ENCODE measurements at regions not wholly inside any gene's neighbourhood (a gene's known extent, or its start where the extent isn't known, plus 50 kb on each side); places are given as distances from the start of the nearest gene placed in this dataset.
A peak's percentile ranks its signal among the peaks of the same experiment; 100 is the strongest.

DNA sequence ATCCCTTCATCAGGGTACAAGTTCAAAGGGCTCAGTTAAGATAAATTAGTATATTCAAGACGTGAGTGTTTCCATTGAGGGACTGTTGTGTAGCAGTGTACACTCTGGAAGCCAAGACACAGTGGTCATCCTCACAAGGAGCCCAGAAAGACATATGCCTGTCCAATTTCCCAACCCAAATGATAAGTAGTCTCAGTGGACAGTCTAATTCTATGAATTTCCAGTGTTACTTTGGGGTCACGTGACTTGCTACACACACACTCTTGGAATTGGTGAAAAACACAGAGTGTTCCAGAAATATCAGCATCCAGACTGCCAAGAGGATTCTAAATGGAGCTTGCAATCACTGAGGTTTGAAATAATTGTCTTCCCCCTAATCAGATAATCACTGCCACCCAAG is 365.1 kb downstream of the WDR11 start:
- H3K4me3 ChIP-seq (ENCODE audit: low read length): no peak overlapping the region
- no CpG with 5 or more reads among the region's 2 CpGs for WGBS (ENCODE audit: insufficient coverage)
- peak; percentile 45 for DNase-seq
- peaks cover 2% of the 10 kb centered on the region for H3K27me3 ChIP-seq (ENCODE audit: control insufficient read depth, insufficient read depth, low read length)
- no peaks in the 10 kb centered on the region for H3K36me3 ChIP-seq (ENCODE audit: control insufficient read depth, insufficient read depth, low read length)
- H3K9me3 ChIP-seq (replicated peaks; ENCODE audit: control insufficient read depth, low read depth, low read length): no peaks in the 10 kb centered on the region
- H3K4me1 ChIP-seq (ENCODE audit: control insufficient read depth, insufficient read depth, low read length): peaks cover 2% of the 10 kb centered on the region
- H3K27ac ChIP-seq (ENCODE audit: low read length): no peak overlapping the region

DNA sequence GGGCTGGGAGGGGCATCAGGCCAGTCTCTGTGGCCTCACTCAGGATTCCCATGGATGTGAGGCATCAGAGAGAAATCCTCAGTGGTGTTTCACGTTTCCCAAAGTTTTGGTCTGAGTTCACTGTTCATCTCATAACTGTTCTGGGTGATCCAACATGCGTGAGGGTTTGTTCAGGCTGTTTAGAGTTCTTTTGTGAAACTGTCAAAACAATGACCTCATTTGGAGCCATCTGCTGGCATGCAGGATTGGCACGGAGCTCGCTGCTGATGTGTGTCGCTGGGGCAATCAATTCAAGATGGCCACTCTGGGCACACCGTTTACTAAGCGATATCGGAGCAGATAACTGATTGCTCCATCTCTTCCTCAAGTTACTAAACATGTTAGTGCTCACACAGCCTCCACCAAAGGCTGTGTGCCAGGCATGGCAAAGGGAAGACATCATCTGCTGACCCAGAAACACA is 365.6 kb downstream of the WDR11 start:
- no peaks in the 10 kb centered on the region for H3K9me3 ChIP-seq (replicated peaks; ENCODE audit: control insufficient read depth, low read depth, low read length)
- peak; percentile 22 for DNase-seq
- H3K4me3 ChIP-seq (ENCODE audit: low read length): no peak overlapping the region
- peaks cover 2% of the 10 kb centered on the region for H3K27me3 ChIP-seq (ENCODE audit: control insufficient read depth, insufficient read depth, low read length)
- H3K27ac ChIP-seq (ENCODE audit: low read length): no peak overlapping the region
- no peaks in the 10 kb centered on the region for H3K36me3 ChIP-seq (ENCODE audit: control insufficient read depth, insufficient read depth, low read length)
- H3K4me1 ChIP-seq (ENCODE audit: control insufficient read depth, insufficient read depth, low read length): peaks cover 2% of the 10 kb centered on the region
- WGBS (ENCODE audit: insufficient coverage): 71% methylated on average over 8 of the region's 8 CpGs

DNA sequence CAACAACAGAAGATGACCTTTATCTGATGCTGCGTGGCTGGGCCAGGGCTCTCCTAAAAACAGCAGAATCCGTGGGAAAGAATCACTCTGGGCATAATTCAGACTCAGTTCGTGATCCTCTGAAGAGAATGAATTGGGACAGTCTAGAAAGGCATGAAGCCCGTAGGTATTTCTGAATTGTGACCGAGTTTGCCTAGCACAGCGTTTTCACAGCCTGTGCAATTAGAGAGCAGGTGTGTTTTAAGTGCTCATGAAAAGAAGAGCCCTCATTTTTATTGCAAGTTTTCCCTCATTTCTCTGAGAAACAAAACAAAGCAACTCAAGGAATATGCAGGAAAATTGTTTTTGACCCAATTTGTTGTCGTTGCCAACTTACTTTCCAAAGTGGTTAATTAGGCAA is 366.2 kb downstream of the WDR11 start:
- DNase-seq: no peak
- no peak overlapping the region for H3K27ac ChIP-seq (ENCODE audit: low read length)
- peaks cover 2% of the 10 kb centered on the region for H3K27me3 ChIP-seq (ENCODE audit: control insufficient read depth, insufficient read depth, low read length)
- no peak overlapping the region for H3K4me3 ChIP-seq (ENCODE audit: low read length)
- no peaks in the 10 kb centered on the region for H3K36me3 ChIP-seq (ENCODE audit: control insufficient read depth, insufficient read depth, low read length)
- peaks cover 2% of the 10 kb centered on the region for H3K4me1 ChIP-seq (ENCODE audit: control insufficient read depth, insufficient read depth, low read length)
- no peaks in the 10 kb centered on the region for H3K9me3 ChIP-seq (replicated peaks; ENCODE audit: control insufficient read depth, low read depth, low read length)
- WGBS (ENCODE audit: insufficient coverage): 74% methylated on average over 4 of the region's 7 CpGs

DNA sequence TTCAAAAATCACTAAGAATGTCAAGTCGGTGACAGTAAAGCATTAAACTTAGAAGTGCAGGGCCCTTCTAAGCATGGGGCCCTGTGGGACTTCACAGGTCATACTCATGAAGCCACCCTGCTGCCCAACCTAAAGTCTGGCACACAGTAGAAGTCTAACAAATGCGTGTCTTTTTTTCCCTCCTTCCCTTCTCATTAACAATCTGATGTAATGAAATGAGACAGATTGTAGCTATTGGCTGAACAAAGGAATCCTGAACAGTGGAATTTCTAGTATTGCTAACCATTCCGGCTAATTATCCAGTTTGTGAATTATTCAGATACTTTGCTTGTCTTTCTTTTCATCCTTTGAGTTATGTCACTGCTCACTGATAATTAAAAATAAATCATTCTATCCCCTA is 369.9 kb downstream of the WDR11 start:
- WGBS (ENCODE audit: insufficient coverage): 86% methylated on average over 1 of the region's 3 CpGs
- no peak overlapping the region for H3K4me3 ChIP-seq (ENCODE audit: low read length)
- no peak for DNase-seq
- H3K4me1 ChIP-seq (ENCODE audit: control insufficient read depth, insufficient read depth, low read length): peaks cover 2% of the 10 kb centered on the region
- no peaks in the 10 kb centered on the region for H3K9me3 ChIP-seq (replicated peaks; ENCODE audit: control insufficient read depth, low read depth, low read length)
- H3K36me3 ChIP-seq (ENCODE audit: control insufficient read depth, insufficient read depth, low read length): no peaks in the 10 kb centered on the region
- no peak overlapping the region for H3K27ac ChIP-seq (ENCODE audit: low read length)
- H3K27me3 ChIP-seq (ENCODE audit: control insufficient read depth, insufficient read depth, low read length): peaks cover 2% of the 10 kb centered on the region

DNA sequence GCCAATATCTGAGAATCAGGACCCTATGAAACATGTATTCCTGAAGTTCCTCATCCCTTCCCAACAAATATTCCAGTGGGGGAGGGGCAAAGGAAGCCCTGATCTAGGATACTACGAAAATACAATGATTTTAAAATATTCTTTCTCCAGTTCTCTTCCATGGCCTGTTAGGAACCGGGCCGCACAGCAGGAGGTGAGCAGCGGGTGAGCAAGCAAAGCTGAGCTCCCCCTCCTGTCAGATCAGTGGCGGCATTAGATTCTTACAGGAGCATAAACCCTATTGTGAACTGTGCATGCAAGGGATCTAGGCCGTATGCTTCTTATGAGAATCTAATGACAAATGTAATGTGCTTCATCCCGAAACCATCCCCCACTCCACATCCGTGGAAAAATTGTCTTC is 370.8 kb downstream of the WDR11 start:
- 70% methylated on average over 4 of the region's 8 CpGs for WGBS (ENCODE audit: insufficient coverage)
- DNase-seq: no peak
- no peaks in the 10 kb centered on the region for H3K9me3 ChIP-seq (replicated peaks; ENCODE audit: control insufficient read depth, low read depth, low read length)
- H3K27ac ChIP-seq (ENCODE audit: low read length): no peak overlapping the region
- H3K27me3 ChIP-seq (ENCODE audit: control insufficient read depth, insufficient read depth, low read length): peaks cover 2% of the 10 kb centered on the region
- H3K4me3 ChIP-seq (ENCODE audit: low read length): no peak overlapping the region
- H3K4me1 ChIP-seq (ENCODE audit: control insufficient read depth, insufficient read depth, low read length): no peaks in the 10 kb centered on the region
- no peaks in the 10 kb centered on the region for H3K36me3 ChIP-seq (ENCODE audit: control insufficient read depth, insufficient read depth, low read length)

DNA sequence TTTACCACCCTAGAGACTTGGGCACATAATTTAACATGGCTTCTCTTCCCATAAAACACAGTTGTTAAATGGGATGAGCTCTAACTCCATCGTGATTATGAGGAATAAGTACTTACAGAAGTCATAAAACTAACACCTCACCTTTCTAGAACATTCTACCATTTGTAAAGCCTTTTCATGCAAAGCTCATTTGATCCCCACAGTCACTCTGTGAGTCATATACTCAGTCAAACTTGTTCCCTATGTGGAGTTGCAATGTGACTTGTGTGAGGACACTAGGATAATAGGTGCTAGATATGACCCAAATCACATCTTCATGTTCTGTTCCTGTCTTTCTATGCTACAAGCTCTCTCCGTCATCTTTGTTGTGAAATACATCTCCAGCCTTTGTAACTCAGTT is 371.7 kb downstream of the WDR11 start:
- DNase-seq: no peak
- H3K9me3 ChIP-seq (replicated peaks; ENCODE audit: control insufficient read depth, low read depth, low read length): no peaks in the 10 kb centered on the region
- no peaks in the 10 kb centered on the region for H3K36me3 ChIP-seq (ENCODE audit: control insufficient read depth, insufficient read depth, low read length)
- H3K27ac ChIP-seq (ENCODE audit: low read length): no peak overlapping the region
- WGBS (ENCODE audit: insufficient coverage): no CpG with 5 or more reads among the region's 2 CpGs
- no peaks in the 10 kb centered on the region for H3K4me1 ChIP-seq (ENCODE audit: control insufficient read depth, insufficient read depth, low read length)
- H3K4me3 ChIP-seq (ENCODE audit: low read length): no peak overlapping the region
- no peaks in the 10 kb centered on the region for H3K27me3 ChIP-seq (ENCODE audit: control insufficient read depth, insufficient read depth, low read length)

DNA sequence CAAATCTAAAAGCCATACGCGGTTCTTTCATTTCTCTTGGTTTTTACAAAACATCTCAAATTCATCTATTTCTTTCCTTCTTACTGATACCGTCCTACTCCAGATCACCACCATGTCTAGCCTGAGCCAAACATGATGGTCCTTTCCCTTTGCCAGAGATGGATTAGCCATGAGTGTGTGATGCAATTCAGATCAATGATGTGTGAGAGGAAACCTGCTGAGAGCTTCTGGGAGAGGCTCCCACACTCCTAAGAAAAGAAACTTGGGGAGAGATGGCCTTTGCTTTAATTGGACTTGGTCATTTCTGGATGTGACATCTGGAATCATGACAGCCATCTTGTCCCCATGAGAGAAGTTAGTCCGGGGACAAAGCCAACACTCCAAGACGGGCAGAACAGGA is 367.2 kb downstream of the FGFR2 start:
- DNase-seq: no peak
- Histone ChIP-seq H3K4me1 (ENCODE audit: control insufficient read depth, insufficient read depth, low read length) (no peaks in the 10 kb centered on the region), H3K27me3 (ENCODE audit: control insufficient read depth, insufficient read depth, low read length) (no peaks in the 10 kb centered on the region), H3K36me3 (ENCODE audit: control insufficient read depth, insufficient read depth, low read length) (no peaks in the 10 kb centered on the region), H3K9me3 (replicated peaks; ENCODE audit: control insufficient read depth, low read depth, low read length) (no peaks in the 10 kb centered on the region), H3K4me3 (ENCODE audit: low read length) (no peak overlapping the region), H3K27ac (ENCODE audit: low read length) (no peak overlapping the region)
- 45% methylated on average over 2 of the region's 5 CpGs for WGBS (ENCODE audit: insufficient coverage)

DNA sequence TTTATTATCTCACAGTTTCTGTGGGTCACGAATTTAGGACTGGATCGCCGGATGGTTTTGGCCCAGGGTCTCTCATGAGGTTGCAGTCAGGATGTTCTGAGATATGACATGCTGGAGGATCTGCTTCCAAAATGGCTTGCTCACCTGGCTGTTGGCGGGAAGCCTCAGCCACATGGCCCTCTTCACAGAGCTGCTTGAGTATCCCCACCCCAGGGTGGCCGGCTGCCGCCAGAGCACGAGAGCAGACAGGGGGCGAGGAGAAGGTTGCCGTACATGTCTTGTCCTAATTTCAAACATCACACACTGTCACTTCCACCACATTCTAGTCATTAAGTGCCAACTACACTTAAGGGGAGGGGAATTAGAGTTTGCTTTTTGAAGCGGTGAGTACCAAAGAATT is 365.8 kb downstream of the FGFR2 start:
- 80% methylated on average over 1 of the region's 10 CpGs for WGBS (ENCODE audit: insufficient coverage)
- Histone ChIP-seq H3K4me1 (ENCODE audit: control insufficient read depth, insufficient read depth, low read length) (no peaks in the 10 kb centered on the region), H3K36me3 (ENCODE audit: control insufficient read depth, insufficient read depth, low read length) (no peaks in the 10 kb centered on the region), H3K9me3 (replicated peaks; ENCODE audit: control insufficient read depth, low read depth, low read length) (no peaks in the 10 kb centered on the region), H3K4me3 (ENCODE audit: low read length) (no peak overlapping the region), H3K27me3 (ENCODE audit: control insufficient read depth, insufficient read depth, low read length) (no peaks in the 10 kb centered on the region), H3K27ac (ENCODE audit: low read length) (no peak overlapping the region)
- no peak for DNase-seq

DNA sequence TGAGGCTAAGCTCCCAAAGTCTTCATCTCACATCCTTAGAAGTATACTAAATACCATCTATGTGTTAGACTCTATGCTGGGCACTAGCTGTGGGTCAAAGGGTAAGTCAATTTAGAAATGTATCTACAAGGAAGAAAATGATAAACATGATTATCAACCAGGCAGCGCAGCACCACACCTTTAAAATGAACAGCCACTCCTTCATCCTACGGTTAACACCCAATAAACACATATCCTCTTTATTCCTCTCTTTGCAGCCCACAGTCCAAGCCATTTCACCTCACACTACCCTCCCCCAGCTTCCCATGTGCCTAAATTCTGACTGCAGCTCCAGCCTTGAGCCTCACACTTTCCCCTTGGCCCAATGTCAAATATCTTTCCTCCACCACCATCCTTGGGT is 362.6 kb downstream of the FGFR2 start:
- Histone ChIP-seq H3K27ac (ENCODE audit: low read length) (no peak overlapping the region), H3K4me1 (ENCODE audit: control insufficient read depth, insufficient read depth, low read length) (no peaks in the 10 kb centered on the region), H3K36me3 (ENCODE audit: control insufficient read depth, insufficient read depth, low read length) (no peaks in the 10 kb centered on the region), H3K4me3 (ENCODE audit: low read length) (no peak overlapping the region), H3K27me3 (ENCODE audit: control insufficient read depth, insufficient read depth, low read length) (no peaks in the 10 kb centered on the region), H3K9me3 (replicated peaks; ENCODE audit: control insufficient read depth, low read depth, low read length) (no peaks in the 10 kb centered on the region)
- no peak for DNase-seq
- 95% methylated on average over 2 of the region's 2 CpGs for WGBS (ENCODE audit: insufficient coverage)

DNA sequence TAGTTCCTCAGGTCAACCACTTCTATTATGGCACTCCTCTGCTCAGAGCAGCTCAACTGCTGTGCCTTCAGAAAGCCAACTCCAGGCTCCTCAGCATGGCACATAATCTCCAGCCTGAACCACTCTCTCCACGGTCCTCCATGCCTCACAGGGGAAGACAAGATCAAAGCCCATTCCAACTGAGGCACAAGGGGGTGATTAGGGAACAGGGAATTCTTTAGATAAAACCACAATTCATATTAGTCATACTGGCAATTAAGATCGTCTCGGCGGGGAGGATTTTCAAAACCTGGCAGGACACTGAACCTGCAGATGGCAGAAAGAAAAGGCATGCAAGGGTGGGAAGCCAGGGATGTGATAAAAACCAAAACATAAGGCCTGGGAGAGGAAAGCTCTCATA is 361.6 kb downstream of the FGFR2 start:
- no CpG with 5 or more reads among the region's 4 CpGs for WGBS (ENCODE audit: insufficient coverage)
- Histone ChIP-seq H3K9me3 (replicated peaks; ENCODE audit: control insufficient read depth, low read depth, low read length) (no peaks in the 10 kb centered on the region), H3K27ac (ENCODE audit: low read length) (no peak overlapping the region), H3K36me3 (ENCODE audit: control insufficient read depth, insufficient read depth, low read length) (no peaks in the 10 kb centered on the region), H3K4me3 (ENCODE audit: low read length) (no peak overlapping the region), H3K4me1 (ENCODE audit: control insufficient read depth, insufficient read depth, low read length) (no peaks in the 10 kb centered on the region), H3K27me3 (ENCODE audit: control insufficient read depth, insufficient read depth, low read length) (no peaks in the 10 kb centered on the region)
- no peak for DNase-seq

DNA sequence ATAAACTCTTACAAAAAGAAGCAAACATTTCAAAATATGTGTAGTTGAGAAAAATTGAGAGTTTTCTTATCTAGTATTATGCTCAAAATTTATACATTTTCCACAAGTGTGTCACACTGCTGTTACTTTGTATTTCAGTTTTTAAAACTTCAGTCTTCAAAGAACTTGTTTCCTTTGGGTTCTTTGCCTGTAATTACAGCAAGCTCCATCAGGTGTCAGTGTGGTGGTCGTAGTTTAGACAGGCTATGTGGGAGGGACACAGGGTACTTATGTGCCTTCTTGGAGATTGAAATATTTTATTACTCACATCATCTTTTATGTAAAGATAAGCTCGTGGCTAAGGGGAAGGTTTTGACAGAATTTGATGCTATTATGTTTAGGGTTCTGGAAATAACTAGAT is 360.5 kb downstream of the FGFR2 start:
- Histone ChIP-seq H3K27me3 (ENCODE audit: control insufficient read depth, insufficient read depth, low read length) (no peaks in the 10 kb centered on the region), H3K4me1 (ENCODE audit: control insufficient read depth, insufficient read depth, low read length) (no peaks in the 10 kb centered on the region), H3K4me3 (ENCODE audit: low read length) (no peak overlapping the region), H3K9me3 (replicated peaks; ENCODE audit: control insufficient read depth, low read depth, low read length) (no peaks in the 10 kb centered on the region), H3K36me3 (ENCODE audit: control insufficient read depth, insufficient read depth, low read length) (no peaks in the 10 kb centered on the region), H3K27ac (ENCODE audit: low read length) (no peak overlapping the region)
- no CpG with 5 or more reads among the region's 2 CpGs for WGBS (ENCODE audit: insufficient coverage)
- DNase-seq: no peak
